ENCODE measurements at regions not wholly inside any gene's neighbourhood (a gene's known extent, or its start where the extent isn't known, plus 50 kb on each side); places are given as distances from the start of the nearest gene placed in this dataset.

GRCh38 chr1:177600936-177601335, 368.9 kb downstream of the SEC16B start:
- intact Hi-C loops (cut with DNase I; ENCODE audit: low total_unique reads): no loop called here
- no peak for DNase-seq (ENCODE audit: low spot score in 2 of 2)
- TF ChIP-seq CTCF (IDR thresholded peaks at IDR 0.05) (no peak), POLR2A (IDR thresholded peaks at IDR 0.05) (no peak)
- WGBS, 2 donors: 76 to 87% methylated on average over 1 of the region's 1 CpG
- no peak overlapping the region for H3K4me3 ChIP-seq (ENCODE audit: low read depth, poor library complexity, severe bottlenecking)

GRCh38 chr1:177600321-177600720, 369.5 kb downstream of the SEC16B start:
- no peak for DNase-seq (ENCODE audit: low spot score in 2 of 2)
- H3K4me3 ChIP-seq (ENCODE audit: low read depth, poor library complexity, severe bottlenecking): no peak overlapping the region
- TF ChIP-seq CTCF (IDR thresholded peaks at IDR 0.05) (no peak), POLR2A (IDR thresholded peaks at IDR 0.05) (no peak)
- intact Hi-C loops (cut with DNase I; ENCODE audit: low total_unique reads): no loop called here
- WGBS, 2 donors: 59% methylated on average over 2 of the region's 2 CpGs

GRCh38 chr1:177597393-177597792, 372.5 kb downstream of the SEC16B start:
- no peak for TF ChIP-seq POLR2A (IDR thresholded peaks at IDR 0.05)
- no peak for TF ChIP-seq CTCF (IDR thresholded peaks at IDR 0.05)
- intact Hi-C loops (cut with DNase I; ENCODE audit: low total_unique reads): no loop called here
- no peak overlapping the region for H3K4me3 ChIP-seq (ENCODE audit: low read depth, poor library complexity, severe bottlenecking)
- no peak for DNase-seq (ENCODE audit: low spot score in 2 of 2)

- intact Hi-C loops (cut with DNase I; ENCODE audit: low total_unique reads): no loop called here
- 23 to 34% methylated on average over 2 of the region's 2 CpGs for WGBS, 2 donors
Measured at GRCh38 chr1:177596485-177596884, 373.4 kb downstream of the SEC16B start.

GRCh38 chr1:177593105-177593504, 376.8 kb downstream of the SEC16B start:
- no peak for DNase-seq (ENCODE audit: low spot score in 2 of 2)
- TF ChIP-seq CTCF (IDR thresholded peaks at IDR 0.05): no peak
- no peak for TF ChIP-seq POLR2A (IDR thresholded peaks at IDR 0.05)
- H3K4me3 ChIP-seq (ENCODE audit: low read depth, poor library complexity, severe bottlenecking): no peak overlapping the region
- intact Hi-C loops (cut with DNase I; ENCODE audit: low total_unique reads): no loop called here
- 69 to 70% methylated on average over 3 of the region's 3 CpGs for WGBS, 2 donors

More at GRCh38 chr1:177596485-177596884, 373.4 kb downstream of the SEC16B start:
- TF ChIP-seq CTCF (IDR thresholded peaks at IDR 0.05): no peak
- TF ChIP-seq POLR2A (IDR thresholded peaks at IDR 0.05): no peak
- no peak for DNase-seq (ENCODE audit: low spot score in 2 of 2)
- H3K4me3 ChIP-seq (ENCODE audit: low read depth, poor library complexity, severe bottlenecking): no peak overlapping the region

DNA sequence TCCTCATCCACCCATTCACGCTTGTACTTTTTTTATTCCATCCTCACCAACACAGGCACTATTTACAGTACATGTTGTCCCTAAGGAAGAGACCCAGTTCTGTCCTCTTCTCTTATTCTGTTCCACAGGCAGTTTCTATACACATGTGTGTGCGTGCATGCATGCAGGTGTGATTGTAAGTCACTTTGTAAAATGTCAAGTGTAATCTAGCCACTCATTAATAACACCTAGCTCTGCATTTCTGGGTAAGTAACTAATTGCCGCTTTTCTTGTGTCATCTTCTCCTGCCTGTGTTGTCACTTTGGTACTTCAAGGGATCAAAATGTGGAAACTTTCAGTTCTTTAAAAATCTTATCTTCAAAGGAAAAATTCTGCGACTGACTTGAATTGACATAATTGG, 377.2 kb downstream of the SEC16B start:
- 56 to 79% methylated on average over 4 of the region's 4 CpGs for WGBS, 2 donors
- intact Hi-C loops (cut with DNase I; ENCODE audit: low total_unique reads): no loop called here
- DNase-seq (ENCODE audit: low spot score in 2 of 2): no peak
- no peak for TF ChIP-seq POLR2A (IDR thresholded peaks at IDR 0.05)
- TF ChIP-seq CTCF (IDR thresholded peaks at IDR 0.05): no peak
- H3K4me3 ChIP-seq (ENCODE audit: low read depth, poor library complexity, severe bottlenecking): no peak overlapping the region
